HG03060 (cell line): ENCODE measurements at regions not wholly inside any gene's neighbourhood (a gene's known extent, or its start where the extent isn't known, plus 50 kb on each side); places are given as distances from the start of the nearest gene placed in this dataset.
A peak's percentile ranks its signal among the peaks of the same experiment; 100 is the strongest.
"Not testable (repeated sequence)": the region's sequence is repeated elsewhere in the genome, so short reads cannot be mapped to it uniquely, and the experiment has no call there.

Experiments
- ATAC-seq: cut with Tn5 transposase; IDR thresholded peaks from one replicate; pipeline ENCODE4 v1.9.1; 2021; ENCODE audit warnings: low read depth, moderate number of reproducible peaks; ENCODE audit not compliant: unreplicated experiment

- ATAC-seq: no peak
Observed at GRCh38 chr2:33984131-33984530, 385.0 kb upstream of the FAM98A start.

- no peak for ATAC-seq
Observed at GRCh38 chr2:33978471-33978870, 379.4 kb upstream of the FAM98A start.

GRCh38 chr2:33975498-33975897, 376.4 kb upstream of the FAM98A start:
- no peak for ATAC-seq

GRCh38 chr2:33967103-33967502, 368.0 kb upstream of the FAM98A start:
- ATAC-seq: no peak

GRCh38 chr2:33958591-33958990, 359.5 kb upstream of the FAM98A start:
- ATAC-seq: no peak

- ATAC-seq: no peak
Observed at GRCh38 chr2:33949371-33949770, 350.3 kb upstream of the FAM98A start.

- no peak for ATAC-seq
Observed at GRCh38 chr2:33946193-33946592, 347.1 kb upstream of the FAM98A start.

GRCh38 chr2:33933203-33933602, 334.1 kb upstream of the FAM98A start:
- ATAC-seq: no peak

- ATAC-seq: no peak
Observed at GRCh38 chr2:33931164-33931563, 332.1 kb upstream of the FAM98A start.

- ATAC-seq: peak; percentile 96
Observed at GRCh38 chr2:33929467-33929866, 330.4 kb upstream of the FAM98A start.

- no peak for ATAC-seq
Observed at GRCh38 chr2:33927756-33928155, 328.7 kb upstream of the FAM98A start.

GRCh38 chr2:33925311-33925710, 326.2 kb upstream of the FAM98A start:
- ATAC-seq: no peak

- ATAC-seq: no peak
Observed at GRCh38 chr2:33924586-33925169, 325.6 kb upstream of the FAM98A start.

- ATAC-seq: no peak
Observed at GRCh38 chr2:33917252-33917651, 318.2 kb upstream of the FAM98A start.

- ATAC-seq: no peak
Observed at GRCh38 chr2:33913071-33913616, 314.0 kb upstream of the FAM98A start.

- ATAC-seq: no peak
Observed at GRCh38 chr2:33911327-33911726, 312.2 kb upstream of the FAM98A start.

GRCh38 chr2:33909945-33910695, 311.0 kb upstream of the FAM98A start:
- ATAC-seq: no peak

- ATAC-seq: no peak
Observed at GRCh38 chr2:33907866-33908265, 308.8 kb upstream of the FAM98A start.

- not testable (repeated sequence) for ATAC-seq
Observed at GRCh38 chr2:33906129-33906528, 307.0 kb upstream of the FAM98A start.

- ATAC-seq: no peak
Observed at GRCh38 chr2:33904801-33905200, 305.7 kb upstream of the FAM98A start.

- ATAC-seq: no peak
Observed at GRCh38 chr2:33903701-33904100, 304.6 kb upstream of the FAM98A start.

GRCh38 chr2:33903215-33903614, 304.1 kb upstream of the FAM98A start:
- ATAC-seq: no peak
